Aorta (tissue), 5 donors: ENCODE measurements at regions not wholly inside any gene's neighbourhood (a gene's known extent, or its start where the extent isn't known, plus 50 kb on each side); places are given as distances from the start of the nearest gene placed in this dataset.

Source experiments
- ATAC-seq: fragments of 200-7000 bp; cut with Tn5 transposase; one replicate; pipeline ENCODE4 v1.9.1; 2022; ENCODE audit warnings: moderate library complexity; ENCODE audit not compliant: low FRiP score
- DNase-seq, 2 donors: peaks; one replicate each; pipeline ENCODE4 v3.0.0-alpha.2; 2020
- H3K27ac ChIP-seq, 2 donors: one replicate each; pipeline ENCODE4 v1.5.1; 2013; ENCODE audit warnings: low read length in 2 of 2, mild to moderate bottlenecking in 2 of 2, moderate library complexity in 2 of 2, control low read depth in 1 of 2, inconsistent platforms in 1 of 2, low read depth in 1 of 2
- H3K27me3 ChIP-seq, 2 donors: one replicate each; pipeline ENCODE4 v1.6.1; 2013; ENCODE audit warnings: control low read depth in 1 of 2, low read length in 1 of 2, mild to moderate bottlenecking in 1 of 2, moderate library complexity in 1 of 2; ENCODE audit not compliant: insufficient read depth in 2 of 2, control insufficient read depth in 1 of 2
- H3K36me3 ChIP-seq, 2 donors: one replicate each; pipeline ENCODE4 v1.6.1; 2013; ENCODE audit warnings: control low read depth in 1 of 2, low read length in 1 of 2, mild to moderate bottlenecking in 1 of 2; ENCODE audit not compliant: insufficient read depth in 2 of 2, control insufficient read depth in 1 of 2
- H3K4me1 ChIP-seq, 2 donors: one replicate each; pipeline ENCODE4 v1.6.1; 2013; ENCODE audit warnings: low read length in 2 of 2, control low read depth in 1 of 2, mild to moderate bottlenecking in 1 of 2, moderate library complexity in 1 of 2; ENCODE audit not compliant: insufficient read depth in 2 of 2, control insufficient read depth in 1 of 2
- H3K4me3 ChIP-seq, 2 donors: one replicate each; pipeline ENCODE4 v1.5.1; 2013; ENCODE audit warnings: low read length in 2 of 2, control low read depth in 1 of 2, mild to moderate bottlenecking in 1 of 2
- H3K9me3 ChIP-seq: one replicate; pipeline ENCODE4 v1.6.1; 2013; ENCODE audit warnings: mild to moderate bottlenecking, low read length; ENCODE audit not compliant: control insufficient read depth
- WGBS, 2 donors: extraction: QIAGEN DNeasy Blood & Tissue Kit; methylation state at CpG; one replicate each; pipeline ENCODE4 v1.1.7; 2013; 5-methylcytosine and 5-hydroxymethylcytosine counted together
- intact Hi-C, 2 donors: fragments of 100-400 bp; cut with DNase I; formaldehyde crosslinking; loops; one replicate each; pipeline versions ENCODE4 v1.14.2 to v1.15.0; 2022
- donor health status: healthy with polysubstance abuse.
- donor health status: Bipolar disorder and iron deficiency.
- donor health status: DM: no; HTN: no; CAD: no.
- donor health status: DM: no; HTN: no; CAD: no.
- donor health status: DM: yes; HTN: yes; CAD: no.

DNA sequence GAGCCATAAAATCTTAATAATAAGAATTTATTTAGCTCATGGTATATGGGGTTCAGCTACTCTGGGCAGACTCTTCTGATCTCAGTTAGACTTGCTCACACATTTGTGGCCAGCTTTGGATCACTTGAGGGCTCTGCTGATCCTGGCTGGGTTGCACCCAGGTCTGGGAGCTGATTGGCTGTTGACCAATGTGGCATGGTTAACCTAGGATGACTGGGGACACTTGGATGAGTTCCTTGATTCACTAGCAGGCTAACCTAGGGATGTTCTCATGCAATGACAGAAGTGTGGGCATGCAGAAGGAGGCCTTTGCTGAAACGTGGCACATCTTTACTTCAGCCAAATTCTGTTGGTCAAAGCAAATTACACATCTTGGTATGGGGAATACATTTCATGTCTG is 569.5 kb downstream of the UTRN start:
- Histone ChIP-seq H3K27me3 (no peaks in the 10 kb centered on the region), H3K4me1 (no peaks in the 10 kb centered on the region), H3K36me3 (peaks cover 2 to 3% of the 10 kb centered on the region in 2 donors), H3K9me3 (no peaks in the 10 kb centered on the region), H3K4me3 (no peak overlapping the region), H3K27ac (no peak overlapping the region)
- 65 to 77% methylated on average over 1 of the region's 1 CpG for WGBS, 2 donors
- intact Hi-C loops, result no loop called here
- no peak for DNase-seq
- ATAC-seq, result no peak

DNA sequence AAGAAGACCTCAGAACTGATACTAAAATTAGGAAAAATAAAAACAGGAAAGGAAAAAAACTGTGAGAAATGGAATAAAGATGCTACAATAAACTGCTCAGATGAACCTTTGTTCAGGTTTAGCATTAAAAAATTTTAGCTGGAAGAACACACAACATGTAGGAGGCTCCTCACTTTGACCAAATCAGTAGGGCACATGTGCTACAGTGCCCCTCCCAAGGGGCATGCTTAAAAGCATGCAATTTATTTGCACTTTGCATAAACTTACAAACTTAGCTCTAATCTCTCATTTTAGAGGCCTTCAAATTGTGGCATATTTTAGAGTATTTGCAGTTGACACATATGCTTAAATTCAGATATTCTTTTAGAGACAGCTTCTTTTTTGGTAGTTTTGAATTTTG is 570.2 kb downstream of the UTRN start:
- Histone ChIP-seq H3K27ac (no peak overlapping the region), H3K9me3 (no peaks in the 10 kb centered on the region), H3K36me3 (peaks cover 0 to 3% of the 10 kb centered on the region in 2 donors), H3K4me3 (no peak overlapping the region), H3K4me1 (no peaks in the 10 kb centered on the region), H3K27me3 (no peaks in the 10 kb centered on the region)
- intact Hi-C loops, result no loop called here
- DNase-seq (no peak), ATAC-seq (no peak)

DNA sequence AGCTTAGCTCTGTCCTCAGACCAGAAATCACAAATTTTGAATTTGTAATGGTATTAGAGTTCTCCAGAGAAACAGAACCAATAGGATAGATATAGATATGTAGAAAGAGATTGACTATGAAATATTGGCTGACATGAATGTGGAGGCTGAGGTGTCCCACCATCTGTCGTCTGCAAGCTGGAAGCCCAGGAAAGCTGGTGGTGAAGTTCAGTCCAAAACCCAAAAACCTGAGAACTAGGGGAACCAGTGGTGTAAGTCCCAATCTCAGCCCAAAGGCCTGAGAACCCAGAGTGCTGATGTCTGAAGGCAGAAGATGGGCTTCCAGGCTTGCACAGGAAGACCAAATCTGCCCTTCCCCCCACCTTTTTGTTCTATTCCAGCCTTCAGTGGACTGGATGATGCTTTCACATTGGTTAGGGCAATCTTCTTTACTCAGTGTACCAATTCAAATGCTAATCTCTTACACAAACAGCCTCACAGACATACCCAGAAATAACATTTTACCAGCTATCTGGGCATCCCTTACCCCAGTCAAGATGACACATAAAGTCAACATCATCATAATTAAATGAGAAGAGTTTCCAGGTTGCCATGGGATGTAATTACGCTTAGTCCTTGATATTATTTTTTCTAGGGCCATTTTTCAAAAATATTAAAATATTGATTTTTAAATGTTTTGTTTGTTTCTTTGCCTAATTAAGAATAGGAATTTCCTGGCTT is 570.8 kb downstream of the UTRN start:
- H3K4me3 ChIP-seq, result no peak overlapping the region
- no peaks in the 10 kb centered on the region for H3K9me3 ChIP-seq
- intact Hi-C loops, result no loop called here
- 87 to 90% methylated on average over 2 of the region's 2 CpGs for WGBS, 2 donors
- H3K27me3 ChIP-seq, result no peaks in the 10 kb centered on the region
- H3K4me1 ChIP-seq, result no peaks in the 10 kb centered on the region
- H3K27ac ChIP-seq, result no peak overlapping the region
- peaks cover 0 to 3% of the 10 kb centered on the region in 2 donors for H3K36me3 ChIP-seq
- ATAC-seq (no peak), DNase-seq (no peak)

DNA sequence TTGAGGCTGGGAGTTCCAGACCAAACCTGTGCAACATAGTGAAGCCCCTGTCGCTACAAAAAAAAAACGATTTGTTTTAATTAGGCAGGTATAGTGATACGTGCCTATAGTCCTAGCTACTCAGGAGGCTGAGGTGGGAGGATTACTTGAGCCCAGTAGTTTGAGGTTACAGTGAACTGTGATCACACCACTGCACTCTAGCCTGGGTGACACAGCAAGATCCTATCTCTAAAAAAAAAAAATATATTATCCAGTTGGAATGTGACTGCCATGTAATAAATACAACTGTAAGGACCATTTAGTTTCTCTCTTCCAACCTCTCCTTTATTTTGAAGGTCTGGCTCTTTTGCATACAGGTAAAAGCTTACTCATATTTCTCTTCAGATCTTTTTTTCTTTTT is 571.5 kb downstream of the UTRN start:
- no peaks in the 10 kb centered on the region for H3K4me1 ChIP-seq
- 95 to 96% methylated on average over 3 of the region's 3 CpGs for WGBS, 2 donors
- no peak overlapping the region for H3K4me3 ChIP-seq
- intact Hi-C loops, result no loop called here
- DNase-seq, result no peak
- peaks cover 0 to 3% of the 10 kb centered on the region in 2 donors for H3K36me3 ChIP-seq
- ATAC-seq, result no peak
- H3K27me3 ChIP-seq, result peaks cover 0 to 4% of the 10 kb centered on the region in 2 donors
- H3K9me3 ChIP-seq, result no peaks in the 10 kb centered on the region
- no peak overlapping the region for H3K27ac ChIP-seq

DNA sequence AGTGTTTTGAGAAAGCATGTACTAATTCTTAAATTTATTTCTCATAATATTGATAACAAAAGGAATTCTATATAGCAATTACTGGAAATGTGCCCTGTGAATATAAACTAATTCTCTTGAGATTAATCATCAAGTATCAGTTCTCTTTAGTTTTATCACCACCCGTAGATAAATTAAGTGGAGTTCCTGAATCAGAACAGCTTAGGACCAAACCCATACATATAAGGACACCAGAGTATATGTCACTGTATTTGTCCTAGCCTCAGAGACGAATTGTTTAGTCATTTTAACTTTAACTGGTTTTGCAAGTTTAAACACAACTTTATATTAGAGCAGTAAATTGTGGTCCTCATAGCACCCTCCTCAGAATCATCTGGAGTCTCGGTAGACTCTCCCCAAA is 572.0 kb downstream of the UTRN start:
- DNase-seq, result no peak
- no peaks in the 10 kb centered on the region for H3K9me3 ChIP-seq
- no peak for ATAC-seq
- no peak overlapping the region for H3K4me3 ChIP-seq
- no peaks in the 10 kb centered on the region for H3K4me1 ChIP-seq
- peaks cover 0 to 5% of the 10 kb centered on the region in 2 donors for H3K27me3 ChIP-seq
- WGBS, 2 donors, result 75 to 81% methylated on average over 3 of the region's 3 CpGs
- H3K36me3 ChIP-seq, result peaks cover 0 to 3% of the 10 kb centered on the region in 2 donors
- H3K27ac ChIP-seq, result no peak overlapping the region
- intact Hi-C loops, result no loop called here

DNA sequence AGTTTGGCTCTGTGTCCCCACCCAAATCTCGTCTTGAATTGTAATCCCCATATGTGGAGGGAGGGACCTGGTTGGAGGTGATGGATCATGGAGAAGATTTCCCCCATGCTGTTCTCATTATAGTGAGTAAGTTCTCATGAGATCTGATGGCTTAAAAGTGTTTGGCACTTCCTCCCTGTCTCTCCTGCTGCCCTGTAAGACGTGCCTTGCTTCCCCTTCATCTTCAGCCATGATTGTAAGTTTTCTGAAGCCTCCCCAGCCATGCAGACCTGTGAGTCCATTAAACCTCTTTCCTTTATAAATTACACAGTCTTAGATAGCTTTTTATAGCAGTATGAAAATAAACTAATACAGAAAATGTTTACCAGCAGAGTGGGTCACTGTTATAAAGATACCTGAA is 577.6 kb downstream of the UTRN start:
- Histone ChIP-seq H3K4me1 (no peaks in the 10 kb centered on the region), H3K36me3 (no peaks in the 10 kb centered on the region), H3K27ac (no peak overlapping the region), H3K27me3 (peaks cover 0 to 5% of the 10 kb centered on the region in 2 donors), H3K9me3 (peaks cover 3% of the 10 kb centered on the region), H3K4me3 (no peak overlapping the region)
- DNase-seq, result no peak
- ATAC-seq, result no peak
- 80% methylated on average over 2 of the region's 2 CpGs for WGBS, 2 donors
- intact Hi-C loops, result no loop called here

DNA sequence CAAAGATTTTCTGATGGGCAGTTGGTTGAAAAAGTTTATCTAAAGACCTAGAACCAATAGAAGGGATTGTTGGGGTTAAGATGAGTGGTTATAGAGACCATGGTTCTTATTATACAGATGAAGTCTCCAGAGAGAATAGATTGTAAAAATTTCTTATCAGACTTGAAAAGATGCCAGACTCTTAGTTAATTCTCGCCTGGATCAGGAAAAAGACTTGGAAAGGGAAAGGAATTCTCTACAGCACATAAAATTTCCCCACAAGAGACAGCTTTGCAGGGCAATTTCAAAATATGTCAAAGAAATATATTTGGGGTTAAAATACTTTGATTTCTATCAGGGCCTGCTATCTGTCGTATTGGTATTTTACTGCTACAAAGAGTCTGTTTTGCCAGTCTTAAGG is 582.6 kb downstream of the UTRN start:
- no peak for ATAC-seq

DNA sequence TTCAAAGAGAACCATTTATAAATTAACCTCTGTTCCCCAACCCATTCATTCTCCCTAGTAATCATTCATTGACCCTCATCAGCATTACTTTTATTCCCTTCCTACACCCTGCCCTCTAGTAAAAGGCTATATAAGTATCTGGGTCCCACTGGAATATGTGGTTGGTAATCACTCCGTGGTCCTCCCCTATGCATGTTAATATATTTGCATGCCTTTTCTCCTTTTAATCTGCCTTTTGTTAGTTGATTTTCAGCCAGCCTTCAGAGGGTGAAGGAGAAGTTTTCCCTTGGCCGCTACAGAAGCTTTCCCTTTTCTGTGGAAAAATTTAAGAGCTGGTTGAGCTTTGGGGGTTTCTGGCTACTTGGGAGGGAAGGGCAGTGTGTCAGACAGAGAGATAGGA is 585.6 kb downstream of the UTRN start:
- Histone ChIP-seq H3K4me3 (no peak overlapping the region), H3K36me3 (no peaks in the 10 kb centered on the region), H3K27me3 (no peaks in the 10 kb centered on the region), H3K9me3 (no peaks in the 10 kb centered on the region), H3K4me1 (no peaks in the 10 kb centered on the region), H3K27ac (no peak overlapping the region)
- ATAC-seq, result no peak
- 55 to 56% methylated on average over 2 of the region's 2 CpGs for WGBS, 2 donors
- intact Hi-C loops, result no loop called here
- DNase-seq, result no peak

More for the DNA sequence above, 582.6 kb downstream of the UTRN start:
- Histone ChIP-seq H3K4me3 (no peak overlapping the region), H3K9me3 (peaks cover 3% of the 10 kb centered on the region), H3K27ac (no peak overlapping the region), H3K27me3 (no peaks in the 10 kb centered on the region), H3K36me3 (no peaks in the 10 kb centered on the region), H3K4me1 (no peaks in the 10 kb centered on the region)
- intact Hi-C loops, result no loop called here
- no peak for DNase-seq
- 15 to 17% methylated on average over 2 of the region's 2 CpGs for WGBS, 2 donors

DNA sequence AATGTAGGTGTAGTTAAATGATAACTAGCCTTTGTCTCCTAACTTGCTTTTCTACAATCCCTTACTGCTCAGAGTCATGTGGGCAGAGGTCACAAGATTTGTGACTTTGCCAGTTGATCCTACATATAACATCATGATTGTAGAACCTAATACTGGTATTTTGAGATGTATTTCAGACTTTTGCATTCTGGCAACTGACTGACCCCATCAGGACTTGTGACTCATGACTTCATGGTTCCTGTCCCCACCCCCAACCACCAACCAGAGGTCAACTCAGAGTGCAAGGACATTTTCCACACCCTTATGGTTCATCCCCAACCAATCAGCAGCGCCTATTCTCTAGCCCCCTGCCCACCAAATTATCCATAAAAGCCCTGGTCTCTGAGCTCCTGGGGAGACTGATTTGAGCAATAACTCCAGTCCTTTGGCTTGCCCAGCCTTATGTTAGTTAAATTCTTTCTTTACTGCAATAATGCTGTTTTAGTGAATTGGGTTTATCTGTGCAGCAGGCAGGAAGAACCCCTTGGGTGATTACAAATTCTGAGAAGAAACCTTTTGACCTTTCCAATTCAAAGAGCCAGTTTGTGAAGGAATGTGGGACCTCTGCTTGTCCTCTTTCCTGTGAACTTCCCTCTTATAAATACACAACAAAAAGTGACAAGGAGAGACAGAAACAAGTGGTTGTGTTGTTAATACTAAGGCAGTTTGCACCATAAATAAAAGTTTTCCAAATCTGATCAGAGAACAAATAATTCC is 588.7 kb downstream of the UTRN start:
- Histone ChIP-seq H3K36me3 (no peaks in the 10 kb centered on the region), H3K27ac (no peak overlapping the region), H3K27me3 (no peaks in the 10 kb centered on the region), H3K4me3 (no peak overlapping the region), H3K9me3 (no peaks in the 10 kb centered on the region), H3K4me1 (no peaks in the 10 kb centered on the region)
- intact Hi-C loops, result no loop called here
- 89 to 100% methylated on average over 1 of the region's 1 CpG for WGBS, 2 donors
- DNase-seq (no peak), ATAC-seq (no peak)
